HFF-Myc (cell line): ENCODE measurements at regions not wholly inside any gene's neighbourhood (a gene's known extent, or its start where the extent isn't known, plus 50 kb on each side); places are given as distances from the start of the nearest gene placed in this dataset.

Experiments
- DNase-seq: peaks from one replicate; pipeline ENCODE4 v3.0.0-alpha.2; 2011; ENCODE audit warnings: low read depth; ENCODE audit errors: extremely low read depth
- H3K4me3 ChIP-seq: replicated peaks from 2 replicates; pipeline ENCODE4 v1.5.1; 2011; ENCODE audit warnings: low read depth, mild to moderate bottlenecking, control low read depth, low read length
- CTCF ChIP-seq: IDR thresholded peaks from 2 replicates; pipeline ENCODE4 v1.5.1; 2012; ENCODE audit warnings: mild to moderate bottlenecking, low read depth, low read length, control low read depth; ENCODE audit errors: missing control alignments

- no peak overlapping the region for H3K4me3 ChIP-seq
- no peak for DNase-seq
- no peak for TF ChIP-seq CTCF
These were observed 87.7 kb upstream of the KRR1 start for GRCh38 chr12:75599061-75599460.

- TF ChIP-seq CTCF = no peak
- H3K4me3 ChIP-seq = no peak overlapping the region
- no peak for DNase-seq
These were observed 85.0 kb upstream of the KRR1 start for GRCh38 chr12:75596406-75596805.

GRCh38 chr12:75592638-75593335, 81.4 kb upstream of the KRR1 start:
- no peak for TF ChIP-seq CTCF
- no peak for DNase-seq
- H3K4me3 ChIP-seq = no peak overlapping the region

GRCh38 chr12:75592086-75592485, 80.7 kb upstream of the KRR1 start:
- H3K4me3 ChIP-seq = no peak overlapping the region
- peak; percentile 63 for DNase-seq
- TF ChIP-seq CTCF = no peak

- no peak overlapping the region for H3K4me3 ChIP-seq
- DNase-seq = no peak
- TF ChIP-seq CTCF = no peak
These were observed 80.2 kb upstream of the KRR1 start for GRCh38 chr12:75591628-75592027.

GRCh38 chr12:75589801-75590200, 78.4 kb upstream of the KRR1 start:
- no peak for DNase-seq
- H3K4me3 ChIP-seq = no peak overlapping the region
- TF ChIP-seq CTCF = no peak

GRCh38 chr12:75587340-75588106, 76.1 kb upstream of the KRR1 start:
- H3K4me3 ChIP-seq = no peak overlapping the region
- DNase-seq = no peak
- TF ChIP-seq CTCF = no peak
